ENCODE measurements at regions not wholly inside any gene's neighbourhood (a gene's known extent, or its start where the extent isn't known, plus 50 kb on each side); places are given as distances from the start of the nearest gene placed in this dataset.

- Histone ChIP-seq H3K4me3 (no peak overlapping the region), H3K27ac (no peak overlapping the region), H3K36me3 (no peaks in the 10 kb centered on the region), H3K27me3 (no peaks in the 10 kb centered on the region), H3K4me1 (no peaks in the 10 kb centered on the region), H3K9me3 (no peaks in the 10 kb centered on the region)
- WGBS: 66% methylated on average over 6 of the region's 6 CpGs
- no peak for DNase-seq (ENCODE audit: low spot score in 2 of 2)
- TF ChIP-seq POLR2A (IDR thresholded peaks at IDR 0.05) (no peak), EP300 (IDR thresholded peaks at IDR 0.05) (no peak), CTCF (IDR thresholded peaks at IDR 0.05) (no peak), POLR2AphosphoS5 (IDR thresholded peaks at IDR 0.05) (no peak)
Measured at GRCh38 chr2:150160058-150160457, 327.4 kb downstream of the RND3 start.

GRCh38 chr2:150159300-150159699 lies 328.2 kb downstream of the RND3 start:
- Histone ChIP-seq H3K27ac (no peak overlapping the region), H3K36me3 (no peaks in the 10 kb centered on the region), H3K27me3 (no peaks in the 10 kb centered on the region), H3K4me3 (no peak overlapping the region), H3K9me3 (no peaks in the 10 kb centered on the region), H3K4me1 (no peaks in the 10 kb centered on the region)
- WGBS: 91% methylated on average over 4 of the region's 4 CpGs
- TF ChIP-seq POLR2A (IDR thresholded peaks at IDR 0.05) (no peak), EP300 (IDR thresholded peaks at IDR 0.05) (no peak), CTCF (IDR thresholded peaks at IDR 0.05) (no peak), POLR2AphosphoS5 (IDR thresholded peaks at IDR 0.05) (no peak)
- DNase-seq (ENCODE audit: low spot score in 2 of 2): no peak

GRCh38 chr2:150156876-150157275 lies 330.6 kb downstream of the RND3 start:
- H3K27me3 ChIP-seq: no peaks in the 10 kb centered on the region
- WGBS: 81% methylated on average over 2 of the region's 2 CpGs
- no peaks in the 10 kb centered on the region for H3K4me1 ChIP-seq
- H3K36me3 ChIP-seq: no peaks in the 10 kb centered on the region
- DNase-seq (ENCODE audit: low spot score in 2 of 2): no peak
- H3K9me3 ChIP-seq: no peaks in the 10 kb centered on the region
- TF ChIP-seq POLR2A (IDR thresholded peaks at IDR 0.05) (no peak), EP300 (IDR thresholded peaks at IDR 0.05) (no peak), POLR2AphosphoS5 (IDR thresholded peaks at IDR 0.05) (no peak)
- H3K27ac ChIP-seq: no peak overlapping the region
- no peak overlapping the region for H3K4me3 ChIP-seq

- H3K27ac ChIP-seq: no peak overlapping the region
- no peak for DNase-seq (ENCODE audit: low spot score in 2 of 2)
- 79% methylated on average over 3 of the region's 3 CpGs for WGBS
- no peaks in the 10 kb centered on the region for H3K36me3 ChIP-seq
- no peak overlapping the region for H3K4me3 ChIP-seq
- H3K27me3 ChIP-seq: no peaks in the 10 kb centered on the region
- no peaks in the 10 kb centered on the region for H3K9me3 ChIP-seq
- TF ChIP-seq POLR2AphosphoS5 (IDR thresholded peaks at IDR 0.05): no peak
- TF ChIP-seq POLR2A (IDR thresholded peaks at IDR 0.05): no peak
- TF ChIP-seq CTCF (IDR thresholded peaks at IDR 0.05): no peak
- no peak for TF ChIP-seq EP300 (IDR thresholded peaks at IDR 0.05)
- H3K4me1 ChIP-seq: no peaks in the 10 kb centered on the region
Measured at GRCh38 chr2:150156415-150156814, 331.1 kb downstream of the RND3 start.

GRCh38 chr2:150154308-150154797 lies 333.1 kb downstream of the RND3 start:
- no peaks in the 10 kb centered on the region for H3K27me3 ChIP-seq
- no peak for TF ChIP-seq POLR2A (IDR thresholded peaks at IDR 0.05)
- TF ChIP-seq POLR2AphosphoS5 (IDR thresholded peaks at IDR 0.05): no peak
- no peak for TF ChIP-seq EP300 (IDR thresholded peaks at IDR 0.05)
- no peak for TF ChIP-seq CTCF (IDR thresholded peaks at IDR 0.05)
- no peaks in the 10 kb centered on the region for H3K9me3 ChIP-seq
- DNase-seq (ENCODE audit: low spot score in 2 of 2): no peak
- WGBS: 78% methylated on average over 2 of the region's 2 CpGs
- H3K4me3 ChIP-seq: no peak overlapping the region
- H3K4me1 ChIP-seq: no peaks in the 10 kb centered on the region
- no peak overlapping the region for H3K27ac ChIP-seq
- H3K36me3 ChIP-seq: no peaks in the 10 kb centered on the region

Measured in suprapubic skin (tissue), 4 donors.